ENCODE measurements at regions not wholly inside any gene's neighbourhood (a gene's known extent, or its start where the extent isn't known, plus 50 kb on each side); places are given as distances from the start of the nearest gene placed in this dataset.

DNA sequence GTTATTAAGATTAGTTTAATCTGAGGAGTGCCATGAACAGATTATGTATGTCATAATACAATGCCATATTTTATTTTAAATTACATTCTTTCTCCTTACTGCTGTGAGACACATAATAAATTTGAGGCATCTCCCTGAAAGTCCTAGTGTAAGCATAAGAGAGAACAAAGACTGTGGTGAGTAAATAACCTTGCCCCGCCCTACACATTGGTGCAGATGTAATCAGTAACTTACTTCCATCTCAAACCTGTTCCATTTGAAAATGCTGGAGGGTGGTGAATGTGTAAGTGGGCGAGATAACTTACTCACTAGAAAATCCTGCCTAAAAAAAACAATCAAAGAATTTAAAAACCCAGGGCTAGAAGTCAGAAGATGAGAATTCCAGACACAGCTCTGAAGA, 338.1 kb upstream of the SLIT2 start:
- TF ChIP-seq CTCF (IDR thresholded peaks at IDR 0.05; ENCODE audit: extremely low read depth, missing control alignments), result no peak
- no peak for DNase-seq (ENCODE audit: low spot score)

DNA sequence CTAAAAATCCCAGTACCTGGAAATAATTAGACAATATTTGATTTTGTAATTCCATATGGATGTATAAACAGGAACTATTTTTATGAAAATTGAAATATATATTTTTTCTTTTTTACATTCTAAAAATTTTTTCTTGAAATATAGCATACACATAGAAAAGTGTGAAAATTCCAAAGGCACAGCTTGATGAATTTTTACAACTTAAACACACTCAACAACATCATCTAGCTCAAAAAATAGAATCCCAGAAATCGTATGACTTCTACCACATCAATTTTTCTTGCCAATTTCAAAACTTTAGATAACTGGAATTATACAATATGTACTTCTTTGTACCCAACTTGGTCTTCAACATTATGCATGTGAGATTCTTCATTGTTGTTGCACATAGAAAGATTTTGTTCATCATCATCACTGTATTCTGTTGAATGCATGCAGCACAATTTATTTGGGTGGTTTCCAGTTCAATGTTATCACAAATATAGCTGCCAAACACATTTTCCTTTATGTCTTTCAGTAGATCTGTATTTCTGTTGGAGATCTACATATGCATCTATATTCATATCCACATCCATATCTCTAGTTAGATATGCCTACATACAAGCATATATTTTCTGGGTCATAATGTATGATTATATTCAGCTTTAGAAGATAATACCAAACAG, 340.7 kb upstream of the SLIT2 start:
- TF ChIP-seq CTCF (IDR thresholded peaks at IDR 0.05; ENCODE audit: extremely low read depth, missing control alignments), result no peak
- no peak for DNase-seq (ENCODE audit: low spot score)

DNA sequence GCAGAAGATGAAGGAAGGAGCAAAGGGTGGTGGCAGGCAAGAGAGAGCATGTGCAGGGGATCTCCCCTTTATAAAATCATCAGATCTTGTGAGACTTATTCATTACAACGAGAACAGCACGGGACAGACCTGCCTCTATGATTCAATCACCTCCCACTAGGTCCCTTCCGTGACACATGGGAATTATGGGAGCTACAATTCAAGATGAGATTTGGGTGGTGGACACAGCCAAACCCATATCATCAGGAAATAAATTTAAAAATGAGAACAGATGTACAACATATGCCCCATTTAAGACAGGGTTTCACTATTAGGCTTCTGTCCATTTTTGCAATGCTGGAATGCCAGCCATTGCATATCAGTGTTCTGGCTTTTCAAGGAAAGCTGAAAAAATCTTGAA, 346.7 kb upstream of the SLIT2 start:
- DNase-seq (ENCODE audit: low spot score), result no peak
- TF ChIP-seq CTCF (IDR thresholded peaks at IDR 0.05; ENCODE audit: extremely low read depth, missing control alignments), result no peak

DNA sequence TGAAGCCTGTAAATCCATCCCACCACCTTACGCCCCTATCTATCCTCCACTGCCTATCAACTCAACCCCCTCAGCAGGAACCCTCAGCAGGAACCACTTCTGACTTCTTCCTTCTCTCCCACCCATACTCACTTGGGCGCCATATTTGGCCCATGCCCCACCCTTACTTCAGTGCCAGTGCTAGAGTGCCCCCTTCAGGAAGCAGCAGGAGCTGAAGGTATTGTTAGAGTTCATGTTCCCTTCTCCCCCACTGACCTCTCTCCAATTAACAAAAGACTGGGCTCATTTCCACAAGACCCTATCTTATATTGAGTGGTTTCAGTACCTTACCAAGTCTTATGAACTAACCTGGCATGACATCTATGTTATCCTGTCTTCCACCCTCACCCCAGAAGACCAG, 363.1 kb upstream of the SLIT2 start:
- no peak for TF ChIP-seq CTCF (IDR thresholded peaks at IDR 0.05; ENCODE audit: extremely low read depth, missing control alignments)
- DNase-seq (ENCODE audit: low spot score), result no peak

DNA sequence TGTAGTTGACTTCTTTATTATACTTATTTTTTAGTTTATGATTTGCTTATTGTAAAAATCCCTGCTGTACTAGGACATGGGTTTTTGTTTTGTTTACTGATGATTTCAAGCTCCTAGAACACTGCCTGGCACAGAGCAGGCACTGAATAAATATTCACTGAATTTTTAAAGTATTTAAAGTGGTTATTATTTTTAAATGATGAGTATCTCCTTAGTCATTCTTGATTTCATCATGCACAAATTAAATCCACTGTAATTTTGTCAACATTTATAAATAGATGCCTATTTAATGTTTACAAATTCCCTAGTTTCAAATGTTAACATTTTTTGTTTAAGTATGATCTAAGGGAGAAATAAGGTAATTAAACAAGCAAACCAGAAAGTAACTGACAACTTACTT, 367.9 kb upstream of the SLIT2 start:
- TF ChIP-seq CTCF (IDR thresholded peaks at IDR 0.05; ENCODE audit: extremely low read depth, missing control alignments), result no peak
- DNase-seq (ENCODE audit: low spot score), result no peak

DNA sequence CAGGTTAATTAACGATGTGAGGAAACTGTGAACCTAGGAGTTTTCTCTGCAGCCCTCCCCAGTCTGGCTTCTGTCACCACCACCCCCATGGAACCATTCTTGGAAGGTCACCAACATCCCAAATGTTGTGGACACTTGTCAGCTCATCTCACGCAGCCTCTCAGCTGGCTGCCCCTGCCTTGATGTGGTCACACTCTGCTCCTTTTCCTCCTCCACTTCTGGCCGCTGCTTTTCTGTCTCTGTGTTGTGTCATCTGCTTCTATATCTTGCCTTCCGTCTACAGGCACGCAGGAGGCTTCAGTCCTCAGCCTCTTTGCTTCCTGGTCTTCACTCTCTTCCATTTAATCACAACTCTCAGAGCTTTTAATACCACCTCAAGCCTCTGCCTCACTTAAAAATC, 371.5 kb upstream of the SLIT2 start:
- no peak for TF ChIP-seq CTCF (IDR thresholded peaks at IDR 0.05; ENCODE audit: extremely low read depth, missing control alignments)
- no peak for DNase-seq (ENCODE audit: low spot score)

DNA sequence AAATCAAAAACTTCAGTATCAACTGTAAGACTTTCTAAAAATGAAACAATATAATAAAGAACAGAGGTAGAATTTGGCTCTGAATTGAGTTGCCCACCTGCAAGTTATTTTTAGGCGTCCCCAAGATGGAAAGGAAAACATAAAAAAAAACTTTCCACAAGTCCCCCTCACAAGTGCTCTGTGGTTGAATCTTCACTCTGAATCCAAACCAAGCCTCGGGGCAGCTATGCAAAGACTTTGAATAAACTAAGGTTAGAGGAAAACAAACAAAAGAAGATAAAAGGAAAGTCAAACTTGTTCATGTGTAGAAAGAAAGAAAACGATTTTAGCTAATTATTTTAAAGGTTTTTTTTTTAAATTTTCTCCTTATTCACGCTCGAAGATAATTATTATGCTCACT, 372.4 kb upstream of the SLIT2 start:
- DNase-seq (ENCODE audit: low spot score), result no peak
- no peak for TF ChIP-seq CTCF (IDR thresholded peaks at IDR 0.05; ENCODE audit: extremely low read depth, missing control alignments)
